PC-9 (cell line): ENCODE measurements at regions not wholly inside any gene's neighbourhood (a gene's known extent, or its start where the extent isn't known, plus 50 kb on each side); places are given as distances from the start of the nearest gene placed in this dataset.

Experiments used
- BruUV-seq: library from RNA; stranded (reverse); fragments of 400-500 nt; replicated peaks from 2 replicates; lab custom pipeline; 2021; lab: Mats Ljungman, UMichigan
- CTCF ChIA-PET: fragments of 300-600 bp; sonication (Branson Sonifier 250); formaldehyde crosslinking; loops from one replicate; lab custom pipeline; 2022; ENCODE audit warnings: antibody characterized with exemption; lab: Charles Lee
- POLR2A ChIA-PET: fragments of 300-600 bp; sonication (Branson Sonifier 250); formaldehyde crosslinking; loops from one replicate; lab custom pipeline; 2022; ENCODE audit warnings: antibody characterized with exemption; ENCODE audit not compliant: unreplicated experiment; lab: Charles Lee
- DNase-seq, 2 experiments: peaks; one replicate each; pipeline versions ENCODE4 v3.0.0 to v3.0.0-alpha.2; 2015 to 2022; ENCODE audit warnings: mixed read lengths in 1 of 2
- H2AFZ ChIP-seq: fragments of 200-600 bp; sonication (generic); 2 replicates; pipeline ENCODE4 v1.8.1; 2017; ENCODE audit warnings: antibody characterized with exemption
- H3F3A ChIP-seq: fragments of 200-600 bp; sonication (generic); 2 replicates; pipeline ENCODE4 v1.8.1; 2017; ENCODE audit warnings: antibody characterized with exemption, mild to moderate bottlenecking, low read depth; ENCODE audit not compliant: insufficient read depth
- H3K27ac ChIP-seq: fragments of 200-600 bp; sonication (generic); 2 replicates; pipeline ENCODE4 v1.6.1; 2016; ENCODE audit warnings: mixed run types
- H3K27me3 ChIP-seq: fragments of 200-600 bp; sonication (generic); 2 replicates; pipeline ENCODE4 v1.6.1; 2016; ENCODE audit warnings: low read depth, mixed run types; ENCODE audit not compliant: insufficient read depth
- H3K36me3 ChIP-seq: fragments of 200-600 bp; sonication (generic); 2 replicates; pipeline ENCODE4 v1.6.1; 2016; ENCODE audit warnings: low read depth, mixed run types
- H3K4me1 ChIP-seq: fragments of 200-600 bp; sonication (generic); replicated peaks from 2 replicates; pipeline ENCODE4 v1.6.1; 2016; ENCODE audit warnings: mixed run types; ENCODE audit not compliant: insufficient read depth
- H3K4me2 ChIP-seq: fragments of 200-600 bp; sonication (generic); 2 replicates; pipeline ENCODE4 v1.6.1; 2017; ENCODE audit warnings: mixed run types
- H3K4me3 ChIP-seq: fragments of 200-600 bp; sonication (generic); 2 replicates; pipeline ENCODE4 v1.6.1; 2016; ENCODE audit warnings: mixed run types
- H3K79me2 ChIP-seq: fragments of 200-600 bp; sonication (generic); 2 replicates; pipeline ENCODE4 v1.6.1; 2017; ENCODE audit warnings: low read depth, mixed run types
- H3K9me2 ChIP-seq: fragments of 200-600 bp; sonication (generic); 2 replicates; pipeline ENCODE4 v1.8.1; 2017; ENCODE audit warnings: mild to moderate bottlenecking; ENCODE audit not compliant: insufficient read depth
- H3K9me3 ChIP-seq: fragments of 200-600 bp; sonication (generic); 2 replicates; pipeline ENCODE4 v1.8.1; 2016; ENCODE audit warnings: low read depth; ENCODE audit not compliant: insufficient read depth
- H4K20me1 ChIP-seq: fragments of 200-600 bp; sonication (generic); 2 replicates; pipeline ENCODE4 v1.8.1; 2017; ENCODE audit not compliant: insufficient read depth
- EZH2 ChIP-seq: fragments of 200-600 bp; sonication (generic); IDR thresholded peaks from 2 replicates; pipeline ENCODE4 v1.8.0; 2017; ENCODE audit warnings: antibody characterized with exemption, low read depth
- intact Hi-C: fragments of 100-400 bp; cut with micrococcal nuclease; formaldehyde crosslinking; loops from one replicate; pipeline ENCODE4 v1.10.0; 2022; ENCODE audit not compliant: unreplicated experiment
- TF ChIP-seq, protein P1 (sequence below): fragments of 200-600 bp; sonication (generic); conservative IDR thresholded peaks from 2 replicates; pipeline ENCODE4 v1.6.1; 2017; ENCODE audit warnings: mixed run types, antibody characterized with exemption, mild to moderate bottlenecking, moderate library complexity

DNA sequence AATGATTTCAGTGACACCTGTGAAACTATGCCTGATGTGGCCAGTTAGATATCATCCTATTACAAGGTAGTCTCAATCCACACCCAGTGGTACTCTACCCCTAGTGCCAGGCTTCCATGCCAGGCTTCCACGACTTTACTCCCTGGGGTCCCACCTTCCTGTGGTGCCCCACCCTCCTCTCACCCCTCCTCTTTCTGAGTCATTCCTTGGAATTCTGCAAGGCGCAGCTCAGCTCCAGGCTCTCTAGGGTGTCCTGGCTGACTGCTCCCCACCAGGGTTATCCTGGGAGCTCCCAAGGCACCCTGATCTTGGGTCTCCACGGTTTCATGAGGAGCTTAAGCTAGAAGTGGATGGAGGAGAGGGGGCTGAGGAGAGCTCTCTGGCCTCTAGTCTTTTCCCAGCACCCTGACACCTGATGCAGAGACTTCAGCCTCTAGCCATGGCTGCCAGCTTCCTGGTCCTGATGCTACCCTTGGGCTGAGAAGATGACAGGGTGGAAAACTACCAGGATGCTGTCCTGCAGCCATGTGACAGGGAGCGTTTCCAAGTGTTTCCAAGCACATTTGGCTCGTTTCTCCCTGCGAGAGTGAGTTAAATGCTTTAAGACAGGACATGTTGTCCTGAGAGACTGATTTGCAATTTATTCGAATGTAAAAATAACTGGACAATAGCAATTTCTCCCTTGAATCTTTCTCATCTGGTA lies 1461.2 kb downstream of the TBC1D22A start:
- Histone ChIP-seq H3K4me2 (no peak overlapping the region), H3K4me3 (no peak overlapping the region), H3K9me2 (no peaks in the 10 kb centered on the region), H3K27me3 (peaks cover 68% of the 10 kb centered on the region), H2AFZ (no peak overlapping the region), H4K20me1 (no peaks in the 10 kb centered on the region), H3K4me1 (no peaks in the 10 kb centered on the region), H3K79me2 (no peaks in the 10 kb centered on the region), H3K27ac (no peak overlapping the region), H3F3A (no peaks in the 10 kb centered on the region), H3K36me3 (no peaks in the 10 kb centered on the region), H3K9me3 (0 out of 2 replicates have a peak, but pooled peaks cover 5% of the 10 kb centered on the region)
- intact Hi-C loops: no loop called here
- TF ChIP-seq EZH2: no peak
- DNase-seq: no peak
- ChIA-PET CTCF (no interaction called here), POLR2A (interaction anchor here (0.5 kb wide), 1 partner anchor 1236 kb away, joined by 4 read pairs; no protein-coding TSS in a partner anchor)
- BruUV-seq: no TSS peak

- BruUV-seq: no TSS peak
- Histone ChIP-seq H3K27ac (no peak overlapping the region), H3K4me1 (no peaks in the 10 kb centered on the region), H3K9me3 (0 out of 2 replicates have a peak, but pooled peaks cover 5% of the 10 kb centered on the region), H3K36me3 (no peaks in the 10 kb centered on the region), H4K20me1 (no peaks in the 10 kb centered on the region), H2AFZ (no peak overlapping the region), H3F3A (no peaks in the 10 kb centered on the region), H3K4me3 (no peak overlapping the region), H3K79me2 (no peaks in the 10 kb centered on the region), H3K9me2 (no peaks in the 10 kb centered on the region), H3K27me3 (peaks cover 68% of the 10 kb centered on the region), H3K4me2 (no peak overlapping the region)
- intact Hi-C loops: no loop called here
- CTCF ChIA-PET: no interaction called here
- POLR2A ChIA-PET: no interaction called here
- DNase-seq: no peak
- no peak for TF ChIP-seq EZH2
- TF ChIP-seq, protein P1, sequence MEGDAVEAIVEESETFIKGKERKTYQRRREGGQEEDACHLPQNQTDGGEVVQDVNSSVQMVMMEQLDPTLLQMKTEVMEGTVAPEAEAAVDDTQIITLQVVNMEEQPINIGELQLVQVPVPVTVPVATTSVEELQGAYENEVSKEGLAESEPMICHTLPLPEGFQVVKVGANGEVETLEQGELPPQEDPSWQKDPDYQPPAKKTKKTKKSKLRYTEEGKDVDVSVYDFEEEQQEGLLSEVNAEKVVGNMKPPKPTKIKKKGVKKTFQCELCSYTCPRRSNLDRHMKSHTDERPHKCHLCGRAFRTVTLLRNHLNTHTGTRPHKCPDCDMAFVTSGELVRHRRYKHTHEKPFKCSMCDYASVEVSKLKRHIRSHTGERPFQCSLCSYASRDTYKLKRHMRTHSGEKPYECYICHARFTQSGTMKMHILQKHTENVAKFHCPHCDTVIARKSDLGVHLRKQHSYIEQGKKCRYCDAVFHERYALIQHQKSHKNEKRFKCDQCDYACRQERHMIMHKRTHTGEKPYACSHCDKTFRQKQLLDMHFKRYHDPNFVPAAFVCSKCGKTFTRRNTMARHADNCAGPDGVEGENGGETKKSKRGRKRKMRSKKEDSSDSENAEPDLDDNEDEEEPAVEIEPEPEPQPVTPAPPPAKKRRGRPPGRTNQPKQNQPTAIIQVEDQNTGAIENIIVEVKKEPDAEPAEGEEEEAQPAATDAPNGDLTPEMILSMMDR: no peak
These were observed 1460.5 kb downstream of the TBC1D22A start for GRCh38 chr22:48222742-48223487.

- H3K27ac ChIP-seq: no peak overlapping the region
These were observed 1456.5 kb downstream of the TBC1D22A start for GRCh38 chr22:48218889-48219420.

More at GRCh38 chr22:48218889-48219420, 1456.5 kb downstream of the TBC1D22A start:
- no peak for DNase-seq
- H3K27me3 ChIP-seq: peaks cover 66% of the 10 kb centered on the region
- POLR2A ChIA-PET: no interaction called here
- no peaks in the 10 kb centered on the region for H3K4me1 ChIP-seq
- BruUV-seq: no TSS peak
- TF ChIP-seq EZH2: no peak
- TF ChIP-seq, protein P1: no peak
- H4K20me1 ChIP-seq: no peaks in the 10 kb centered on the region
- no peak overlapping the region for H2AFZ ChIP-seq
- no peaks in the 10 kb centered on the region for H3K36me3 ChIP-seq
- no peaks in the 10 kb centered on the region for H3K9me2 ChIP-seq
- 0 out of 2 replicates have a peak, but pooled peaks cover 5% of the 10 kb centered on the region for H3K9me3 ChIP-seq
- no peaks in the 10 kb centered on the region for H3K79me2 ChIP-seq
- intact Hi-C loops: no loop called here
- no peak overlapping the region for H3K4me3 ChIP-seq
- H3F3A ChIP-seq: no peaks in the 10 kb centered on the region
- H3K4me2 ChIP-seq: no peak overlapping the region
- CTCF ChIA-PET: no interaction called here
